MM.1S (cell line): ENCODE measurements at regions not wholly inside any gene's neighbourhood (a gene's known extent, or its start where the extent isn't known, plus 50 kb on each side); places are given as distances from the start of the nearest gene placed in this dataset.

ENCODE experiments used
- DNase-seq: peaks from one replicate; pipeline ENCODE4 v3.0.0-alpha.2; 2015
- H2AFZ ChIP-seq: fragments of 300-600 bp; sonication (generic); 2 replicates; pipeline ENCODE4 v1.6.0; 2016; ENCODE audit warnings: antibody characterized with exemption, low read length
- H3F3A ChIP-seq: fragments of 300-600 bp; sonication (generic); 2 replicates; pipeline ENCODE4 v1.6.1; 2016; ENCODE audit warnings: mild to moderate bottlenecking, antibody characterized with exemption, low read length, moderate library complexity, mixed read lengths; ENCODE audit not compliant: insufficient read depth
- H3K27ac ChIP-seq: fragments of 300-600 bp; sonication (generic); 2 replicates; pipeline ENCODE4 v1.5.1; 2016; ENCODE audit warnings: mild to moderate bottlenecking, low read length
- H3K27me3 ChIP-seq: fragments of 300-600 bp; sonication (generic); replicated peaks from 2 replicates; pipeline ENCODE4 v1.6.0; 2016; ENCODE audit warnings: low read length; ENCODE audit not compliant: insufficient read depth
- H3K36me3 ChIP-seq: fragments of 300-600 bp; sonication (generic); replicated peaks from 2 replicates; pipeline ENCODE4 v1.6.1; 2016; ENCODE audit warnings: mild to moderate bottlenecking, low read length, mixed read lengths; ENCODE audit not compliant: insufficient read depth
- H3K4me1 ChIP-seq: fragments of 300-600 bp; sonication (generic); 2 replicates; pipeline ENCODE4 v1.6.1; 2016; ENCODE audit warnings: low read length, mixed read lengths
- H3K4me2 ChIP-seq: fragments of 300-600 bp; sonication (generic); 2 replicates; pipeline ENCODE4 v1.6.0; 2016; ENCODE audit warnings: low read depth, low read length
- H3K4me3 ChIP-seq: fragments of 300-600 bp; sonication (generic); 2 replicates; pipeline ENCODE4 v1.5.1; 2016; ENCODE audit warnings: low read length, mixed read lengths
- H3K79me2 ChIP-seq: fragments of 300-600 bp; sonication (generic); 2 replicates; pipeline ENCODE4 v1.6.1; 2016; ENCODE audit warnings: mixed run types, low read length, mixed read lengths
- H3K9ac ChIP-seq: fragments of 300-600 bp; sonication (generic); 2 replicates; pipeline ENCODE4 v1.6.1; 2016; ENCODE audit warnings: low read length, mixed read lengths
- H3K9me2 ChIP-seq: fragments of 300-600 bp; sonication (generic); replicated peaks from 2 replicates; pipeline ENCODE4 v1.6.1; 2016; ENCODE audit warnings: mild to moderate bottlenecking, low read length, mixed read lengths; ENCODE audit not compliant: insufficient read depth
- H3K9me3 ChIP-seq: fragments of 300-600 bp; sonication (generic); replicated peaks from 2 replicates; pipeline ENCODE4 v1.6.1; 2016; ENCODE audit warnings: mild to moderate bottlenecking, low read length, mixed read lengths; ENCODE audit not compliant: insufficient read depth
- H4K20me1 ChIP-seq: fragments of 300-600 bp; sonication (generic); 2 replicates; pipeline ENCODE4 v1.6.1; 2016; ENCODE audit warnings: mild to moderate bottlenecking, low read length, moderate library complexity, mixed read lengths; ENCODE audit not compliant: insufficient read depth
- EZH2 ChIP-seq: fragments of 300-600 bp; sonication (generic); optimal IDR thresholded peaks from 2 replicates; pipeline ENCODE3; 2017; ENCODE audit warnings: low read depth, mild to moderate bottlenecking, antibody characterized with exemption, low read length, mixed read lengths
- EZH2phosphoT487 ChIP-seq: fragments of 300-600 bp; sonication (generic); IDR thresholded peaks from 2 replicates; pipeline ENCODE4 v1.6.1; 2018; ENCODE audit warnings: antibody characterized with exemption, low read length
- TF ChIP-seq, protein P1 (sequence below): fragments of 300-600 bp; sonication (generic); IDR thresholded peaks from 2 replicates; pipeline ENCODE4 v1.5.1; 2016; ENCODE audit warnings: antibody characterized with exemption, low read length, mixed read lengths

DNA sequence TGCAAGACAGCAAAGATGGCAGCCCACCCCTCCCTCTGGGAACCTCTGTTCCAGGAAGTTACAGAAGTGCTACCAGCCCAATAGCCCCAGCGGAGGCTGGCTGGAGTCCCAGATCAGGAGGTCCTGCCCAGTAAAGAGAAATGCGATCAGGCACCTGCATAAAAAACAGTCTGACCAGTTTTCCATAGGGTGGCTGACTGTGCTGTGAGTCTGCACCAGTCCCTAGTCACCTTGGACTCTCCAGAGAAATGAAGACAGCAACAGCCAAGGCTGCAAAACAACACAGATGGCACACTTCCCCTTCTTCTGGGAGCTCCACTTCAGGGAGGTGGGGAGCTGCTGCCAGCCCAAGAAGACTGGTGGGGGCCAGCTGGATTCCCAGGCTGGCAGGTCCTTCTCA, 265.5 kb upstream of the PCSK5 start:
- H3K9ac ChIP-seq = no peak overlapping the region
- DNase-seq = no peak
- H3K4me1 ChIP-seq = no peaks in the 10 kb centered on the region
- no peaks in the 10 kb centered on the region for H3K79me2 ChIP-seq
- no peak overlapping the region for H2AFZ ChIP-seq
- no peak overlapping the region for H3K4me2 ChIP-seq
- TF ChIP-seq, protein P1, sequence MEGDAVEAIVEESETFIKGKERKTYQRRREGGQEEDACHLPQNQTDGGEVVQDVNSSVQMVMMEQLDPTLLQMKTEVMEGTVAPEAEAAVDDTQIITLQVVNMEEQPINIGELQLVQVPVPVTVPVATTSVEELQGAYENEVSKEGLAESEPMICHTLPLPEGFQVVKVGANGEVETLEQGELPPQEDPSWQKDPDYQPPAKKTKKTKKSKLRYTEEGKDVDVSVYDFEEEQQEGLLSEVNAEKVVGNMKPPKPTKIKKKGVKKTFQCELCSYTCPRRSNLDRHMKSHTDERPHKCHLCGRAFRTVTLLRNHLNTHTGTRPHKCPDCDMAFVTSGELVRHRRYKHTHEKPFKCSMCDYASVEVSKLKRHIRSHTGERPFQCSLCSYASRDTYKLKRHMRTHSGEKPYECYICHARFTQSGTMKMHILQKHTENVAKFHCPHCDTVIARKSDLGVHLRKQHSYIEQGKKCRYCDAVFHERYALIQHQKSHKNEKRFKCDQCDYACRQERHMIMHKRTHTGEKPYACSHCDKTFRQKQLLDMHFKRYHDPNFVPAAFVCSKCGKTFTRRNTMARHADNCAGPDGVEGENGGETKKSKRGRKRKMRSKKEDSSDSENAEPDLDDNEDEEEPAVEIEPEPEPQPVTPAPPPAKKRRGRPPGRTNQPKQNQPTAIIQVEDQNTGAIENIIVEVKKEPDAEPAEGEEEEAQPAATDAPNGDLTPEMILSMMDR = no peak
- no peak for TF ChIP-seq EZH2phosphoT487
- no peak for TF ChIP-seq EZH2
- H3K27me3 ChIP-seq = no peaks in the 10 kb centered on the region
- H3K4me3 ChIP-seq = no peak overlapping the region
- no peaks in the 10 kb centered on the region for H3K9me2 ChIP-seq
- no peaks in the 10 kb centered on the region for H3K9me3 ChIP-seq
- no peaks in the 10 kb centered on the region for H3K36me3 ChIP-seq
- H3K27ac ChIP-seq = no peak overlapping the region
- no peaks in the 10 kb centered on the region for H3F3A ChIP-seq
- no peaks in the 10 kb centered on the region for H4K20me1 ChIP-seq

DNA sequence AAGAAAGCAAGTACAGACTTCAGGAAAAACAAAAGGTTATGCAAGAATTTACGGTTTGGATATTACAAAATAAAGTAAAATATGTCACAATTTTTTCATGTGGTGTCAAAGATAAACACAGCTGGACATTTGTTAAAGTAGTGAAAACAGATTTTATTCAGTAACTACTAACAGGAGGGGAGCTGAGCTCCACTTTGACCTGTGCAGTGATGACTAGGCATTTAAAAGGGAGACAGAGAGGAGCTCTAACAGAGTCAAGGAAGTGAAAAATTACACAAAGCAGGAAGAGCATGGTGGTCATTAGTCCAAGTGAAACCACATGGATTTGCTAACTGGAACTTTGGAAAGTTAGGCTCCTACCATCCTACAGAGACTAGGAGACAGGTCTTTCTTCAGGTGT, 263.6 kb upstream of the PCSK5 start:
- no peaks in the 10 kb centered on the region for H3K27me3 ChIP-seq
- H3F3A ChIP-seq = no peaks in the 10 kb centered on the region
- H3K9ac ChIP-seq = no peak overlapping the region
- no peaks in the 10 kb centered on the region for H3K36me3 ChIP-seq
- no peaks in the 10 kb centered on the region for H3K4me1 ChIP-seq
- no peaks in the 10 kb centered on the region for H4K20me1 ChIP-seq
- no peak overlapping the region for H2AFZ ChIP-seq
- H3K4me2 ChIP-seq = no peak overlapping the region
- no peak overlapping the region for H3K4me3 ChIP-seq
- no peaks in the 10 kb centered on the region for H3K9me3 ChIP-seq
- H3K27ac ChIP-seq = no peak overlapping the region
- H3K9me2 ChIP-seq = no peaks in the 10 kb centered on the region
- no peak for DNase-seq
- no peak for TF ChIP-seq EZH2phosphoT487
- TF ChIP-seq, protein P1 = no peak
- TF ChIP-seq EZH2 = no peak
- no peaks in the 10 kb centered on the region for H3K79me2 ChIP-seq

DNA sequence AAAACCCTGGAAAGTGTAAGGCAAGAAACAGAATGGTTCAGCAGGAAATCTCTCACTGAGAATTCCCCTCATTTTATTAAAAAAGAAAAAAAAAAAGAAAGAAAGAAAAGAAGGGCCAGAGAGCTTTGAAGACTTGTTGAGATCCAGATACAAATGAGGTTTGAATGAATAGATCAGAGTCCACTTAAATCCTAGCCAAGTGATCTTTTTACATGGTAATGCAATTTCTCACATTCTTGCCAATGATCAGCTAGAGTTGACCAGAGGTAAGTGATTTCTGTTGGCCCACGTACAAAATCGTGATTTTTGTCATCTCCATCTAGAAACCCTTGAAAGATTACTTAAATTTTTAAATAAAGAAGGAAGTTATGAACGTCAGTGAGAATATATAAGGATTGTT, 261.5 kb upstream of the PCSK5 start:
- no peaks in the 10 kb centered on the region for H3K9me3 ChIP-seq
- no peaks in the 10 kb centered on the region for H3K79me2 ChIP-seq
- H3K36me3 ChIP-seq = no peaks in the 10 kb centered on the region
- TF ChIP-seq EZH2phosphoT487 (no peak), EZH2 (no peak)
- TF ChIP-seq, protein P1 = no peak
- no peak overlapping the region for H2AFZ ChIP-seq
- H3K27ac ChIP-seq = no peak overlapping the region
- H3K4me2 ChIP-seq = no peak overlapping the region
- no peaks in the 10 kb centered on the region for H3F3A ChIP-seq
- H3K4me3 ChIP-seq = no peak overlapping the region
- no peak overlapping the region for H3K9ac ChIP-seq
- no peaks in the 10 kb centered on the region for H4K20me1 ChIP-seq
- DNase-seq = no peak
- H3K27me3 ChIP-seq = no peaks in the 10 kb centered on the region
- H3K9me2 ChIP-seq = no peaks in the 10 kb centered on the region
- no peaks in the 10 kb centered on the region for H3K4me1 ChIP-seq
